GM21367 (cell line): ENCODE measurements at regions not wholly inside any gene's neighbourhood (a gene's known extent, or its start where the extent isn't known, plus 50 kb on each side); places are given as distances from the start of the nearest gene placed in this dataset.
"Not testable (repeated sequence)": the region's sequence is repeated elsewhere in the genome, so short reads cannot be mapped to it uniquely, and the experiment has no call there.

ENCODE experiments used
- ATAC-seq: cut with Tn5 transposase; IDR thresholded peaks from one replicate; pipeline ENCODE4 v1.9.1; 2021; ENCODE audit not compliant: unreplicated experiment

GRCh38 chr16:75780669-75781068, 54.4 kb upstream of the CPHXL start:
- no peak for ATAC-seq

- no peak for ATAC-seq
Measured at GRCh38 chr16:75781683-75782343, 55.5 kb upstream of the CPHXL start.

GRCh38 chr16:75787440-75787839, 61.1 kb upstream of the CPHXL start:
- no peak for ATAC-seq

- ATAC-seq: peak; percentile 77
Measured at GRCh38 chr16:75789237-75789636, 62.9 kb upstream of the CPHXL start.

- no peak for ATAC-seq
Measured at GRCh38 chr16:75792771-75793492, 66.6 kb upstream of the CPHXL start.

- no peak for ATAC-seq
Measured at GRCh38 chr16:75793641-75794040, 67.4 kb upstream of the CPHXL start.

GRCh38 chr16:75794426-75794825, 68.1 kb upstream of the CPHXL start:
- no peak for ATAC-seq

GRCh38 chr16:75798714-75799113, 72.4 kb upstream of the CPHXL start:
- ATAC-seq: no peak

- ATAC-seq: no peak
Measured at GRCh38 chr16:75801307-75801706, 75.0 kb upstream of the CPHXL start.

GRCh38 chr16:75803753-75804152, 77.5 kb upstream of the CPHXL start:
- ATAC-seq: no peak

GRCh38 chr16:75804368-75804767, 78.1 kb upstream of the CPHXL start:
- no peak for ATAC-seq

- no peak for ATAC-seq
Measured at GRCh38 chr16:75805946-75806345, 79.7 kb upstream of the CPHXL start.

- no peak for ATAC-seq
Measured at GRCh38 chr16:75806487-75806886, 80.2 kb upstream of the CPHXL start.

GRCh38 chr16:75810342-75810741, 84.1 kb upstream of the CPHXL start:
- ATAC-seq: no peak

- no peak for ATAC-seq
Measured at GRCh38 chr16:75811020-75811634, 84.8 kb upstream of the CPHXL start.

- no peak for ATAC-seq
Measured at GRCh38 chr16:75818491-75818890, 92.2 kb upstream of the CPHXL start.

GRCh38 chr16:75820672-75821071, 94.4 kb upstream of the CPHXL start:
- ATAC-seq: no peak

- ATAC-seq: no peak
Measured at GRCh38 chr16:75821117-75821516, 94.8 kb upstream of the CPHXL start.

GRCh38 chr16:75825750-75826149, 99.5 kb upstream of the CPHXL start:
- ATAC-seq: not testable (repeated sequence)

GRCh38 chr16:75827372-75828038, 101.2 kb upstream of the CPHXL start:
- not testable (repeated sequence) for ATAC-seq

GRCh38 chr16:75833385-75833784, 107.1 kb upstream of the CPHXL start:
- ATAC-seq: not testable (repeated sequence)
